CD4-positive, alpha-beta T cell (primary cell): ENCODE measurements at regions not wholly inside any gene's neighbourhood (a gene's known extent, or its start where the extent isn't known, plus 50 kb on each side); places are given as distances from the start of the nearest gene placed in this dataset.

Experiments
- ATAC-seq: fragments of 200-7000 bp; cut with Tn5 transposase; one replicate; pipeline ENCODE4 v1.10.0; 2022; ENCODE audit warnings: mild to moderate bottlenecking; ENCODE audit not compliant: poor library complexity
- CTCF ChIA-PET: fragments of 350-600 bp; sonication (Branson Sonifier 250); formaldehyde crosslinking; loops from one replicate; lab custom pipeline; 2021; ENCODE audit warnings: antibody characterized with exemption, inconsistent platforms; lab: Charles Lee
- POLR2A ChIA-PET: fragments of 350-600 bp; sonication (Branson Sonifier 250); formaldehyde crosslinking; loops from one replicate; lab custom pipeline; 2021; ENCODE audit warnings: antibody characterized with exemption, inconsistent platforms; lab: Charles Lee
- DNase-seq, 14 experiments: peaks; one replicate each; pipeline ENCODE4 v3.0.0-alpha.2; 2013 to 2020; ENCODE audit warnings: mixed read lengths in 2 of 14
- H3K27ac ChIP-seq, 2 donors: one replicate each; pipeline versions ENCODE4 v1.5.1 to v1.7.0; 2013; ENCODE audit warnings: low read length in 2 of 2, low read depth in 1 of 2, mild to moderate bottlenecking in 1 of 2
- H3K27me3 ChIP-seq, 2 experiments: 1 replicate in 1 of 2; 2 replicates in 1 of 2; pipeline versions ENCODE4 v1.6.1 to v1.7.0; 2013; ENCODE audit warnings: low read length in 2 of 2, control low read depth in 1 of 2, mild to moderate bottlenecking in 1 of 2, moderate library complexity in 1 of 2; ENCODE audit not compliant: insufficient read depth in 2 of 2, control insufficient read depth in 1 of 2
- H3K36me3 ChIP-seq: one replicate; pipeline ENCODE4 v1.6.1; 2013; ENCODE audit warnings: low read length, control low read depth; ENCODE audit not compliant: insufficient read depth
- H3K4me1 ChIP-seq: one replicate; pipeline ENCODE4 v1.6.1; 2013; ENCODE audit warnings: low read length, control low read depth; ENCODE audit not compliant: insufficient read depth
- H3K4me3 ChIP-seq: one replicate; pipeline ENCODE4 v1.5.1; 2013; ENCODE audit warnings: mild to moderate bottlenecking, low read length, moderate library complexity
- H3K9me3 ChIP-seq, 2 experiments: 1 replicate in 1 of 2; 2 replicates in 1 of 2; pipeline versions ENCODE4 v1.6.1 to v1.7.0; 2013; ENCODE audit warnings: low read length in 2 of 2, mild to moderate bottlenecking in 2 of 2, control low read depth in 1 of 2, moderate library complexity in 1 of 2; ENCODE audit not compliant: control insufficient read depth in 1 of 2, insufficient read depth in 1 of 2
- H3K27ac Mint-ChIP-seq: one replicate; pipeline ENCODE4 v1.8.0; 2020; ENCODE audit warnings: mixed read lengths
- H3K27me3 Mint-ChIP-seq: one replicate; pipeline ENCODE4 v1.8.0; 2021; ENCODE audit warnings: mixed read lengths
- H3K36me3 Mint-ChIP-seq: one replicate; pipeline ENCODE4 v1.8.0; 2021; ENCODE audit warnings: low read depth, mixed read lengths
- H3K4me1 Mint-ChIP-seq: one replicate; pipeline ENCODE4 v1.8.0; 2021; ENCODE audit warnings: low read depth, mixed read lengths
- H3K4me3 Mint-ChIP-seq: one replicate; pipeline ENCODE4 v1.8.0; 2020; ENCODE audit warnings: mild to moderate bottlenecking, mixed read lengths
- H3K9me3 Mint-ChIP-seq: one replicate; pipeline ENCODE4 v1.8.0; 2020; ENCODE audit warnings: mixed read lengths
- intact Hi-C, 2 experiments: fragments of 100-400 bp; cut with DNase I in 1 of 2; cut with micrococcal nuclease in 1 of 2; formaldehyde crosslinking; loops; one replicate each; pipeline versions ENCODE4 v1.15.1 to v1.9.0; 2023 to 2025; cut with DNase I, micrococcal nuclease
- TF ChIP-seq, protein P1 (sequence below): fragments of 200-600 bp; IDR thresholded peaks from one replicate; pipeline ENCODE4 v1.8.0; 2022; ENCODE audit warnings: antibody characterized with exemption, mild to moderate bottlenecking

DNA sequence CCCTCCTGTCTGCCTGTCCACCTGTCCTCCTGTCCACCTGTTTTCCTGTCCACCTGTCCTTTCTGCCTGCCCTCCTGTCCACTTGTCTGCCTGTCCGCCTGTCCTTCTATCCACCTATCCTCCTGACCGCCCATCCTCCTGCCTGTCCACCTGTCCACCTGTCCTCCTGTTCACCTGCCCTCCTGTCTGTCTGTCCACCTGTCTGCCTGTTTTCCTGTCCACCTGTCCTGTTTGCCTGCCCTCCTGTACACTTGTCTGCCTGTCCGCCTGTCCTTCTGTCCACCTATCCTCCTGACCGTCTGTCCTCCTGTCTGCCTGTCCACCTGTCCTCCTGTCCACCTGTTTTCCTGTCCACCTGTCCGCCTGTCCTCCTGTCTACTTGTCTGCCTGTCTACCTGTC is 682.8 kb downstream of the TBC1D22A start:
- Histone ChIP-seq H3K4me1 (no peaks in the 10 kb centered on the region), H3K27ac (no peak overlapping the region), H3K4me3 (no peak overlapping the region), H3K9me3 (peaks cover 6 to 47% of the 10 kb centered on the region in 2 experiments), H3K27me3 (peaks cover 0 to 2% of the 10 kb centered on the region in 2 experiments), H3K36me3 (no peaks in the 10 kb centered on the region)
- ChIA-PET CTCF (no interaction called here), POLR2A (no interaction called here)
- intact Hi-C loops, result no loop called here
- H3K9me3 Mint-ChIP-seq, result peaks cover 3% of the 10 kb centered on the region
- DNase-seq, result no peak
- no peak overlapping the region for H3K4me3 Mint-ChIP-seq
- TF ChIP-seq, protein P1, sequence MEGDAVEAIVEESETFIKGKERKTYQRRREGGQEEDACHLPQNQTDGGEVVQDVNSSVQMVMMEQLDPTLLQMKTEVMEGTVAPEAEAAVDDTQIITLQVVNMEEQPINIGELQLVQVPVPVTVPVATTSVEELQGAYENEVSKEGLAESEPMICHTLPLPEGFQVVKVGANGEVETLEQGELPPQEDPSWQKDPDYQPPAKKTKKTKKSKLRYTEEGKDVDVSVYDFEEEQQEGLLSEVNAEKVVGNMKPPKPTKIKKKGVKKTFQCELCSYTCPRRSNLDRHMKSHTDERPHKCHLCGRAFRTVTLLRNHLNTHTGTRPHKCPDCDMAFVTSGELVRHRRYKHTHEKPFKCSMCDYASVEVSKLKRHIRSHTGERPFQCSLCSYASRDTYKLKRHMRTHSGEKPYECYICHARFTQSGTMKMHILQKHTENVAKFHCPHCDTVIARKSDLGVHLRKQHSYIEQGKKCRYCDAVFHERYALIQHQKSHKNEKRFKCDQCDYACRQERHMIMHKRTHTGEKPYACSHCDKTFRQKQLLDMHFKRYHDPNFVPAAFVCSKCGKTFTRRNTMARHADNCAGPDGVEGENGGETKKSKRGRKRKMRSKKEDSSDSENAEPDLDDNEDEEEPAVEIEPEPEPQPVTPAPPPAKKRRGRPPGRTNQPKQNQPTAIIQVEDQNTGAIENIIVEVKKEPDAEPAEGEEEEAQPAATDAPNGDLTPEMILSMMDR, result no peak
- peaks cover 17% of the 10 kb centered on the region for H3K27me3 Mint-ChIP-seq
- H3K27ac Mint-ChIP-seq, result no peak overlapping the region
- ATAC-seq, result no peak
- no peaks in the 10 kb centered on the region for H3K4me1 Mint-ChIP-seq
- no peaks in the 10 kb centered on the region for H3K36me3 Mint-ChIP-seq

DNA sequence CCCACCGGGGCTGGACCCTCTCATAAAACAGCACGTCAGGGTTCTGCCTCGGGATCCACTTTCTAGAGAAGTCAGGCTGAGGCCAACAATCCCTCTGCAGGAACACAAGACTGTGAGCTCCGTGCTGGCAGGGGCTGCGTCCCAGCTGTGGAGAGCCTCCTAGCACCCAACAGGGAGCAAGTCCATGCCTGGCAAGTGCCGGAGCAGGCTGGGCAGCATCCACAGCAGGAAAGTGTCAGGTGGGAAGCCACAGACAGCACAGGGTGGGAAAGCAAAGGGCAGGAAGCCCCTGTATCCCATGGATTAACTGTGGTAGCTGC is 682.3 kb downstream of the TBC1D22A start:
- ATAC-seq (no peak), DNase-seq (no peak)
- intact Hi-C loops, result no loop called here
- ChIA-PET CTCF (no interaction called here), POLR2A (no interaction called here)
- Mint-ChIP-seq H3K4me3 (no peak overlapping the region), H3K9me3 (peaks cover 3% of the 10 kb centered on the region), H3K36me3 (no peaks in the 10 kb centered on the region), H3K27ac (no peak overlapping the region), H3K4me1 (no peaks in the 10 kb centered on the region), H3K27me3 (peaks cover 12% of the 10 kb centered on the region)
- peaks cover 6 to 52% of the 10 kb centered on the region in 2 experiments for H3K9me3 ChIP-seq
- TF ChIP-seq, protein P1, result no peak
- no peaks in the 10 kb centered on the region for H3K36me3 ChIP-seq
- no peak overlapping the region for H3K4me3 ChIP-seq
- H3K27ac ChIP-seq, result no peak overlapping the region
- no peaks in the 10 kb centered on the region for H3K4me1 ChIP-seq
- peaks cover 0 to 2% of the 10 kb centered on the region in 2 experiments for H3K27me3 ChIP-seq

DNA sequence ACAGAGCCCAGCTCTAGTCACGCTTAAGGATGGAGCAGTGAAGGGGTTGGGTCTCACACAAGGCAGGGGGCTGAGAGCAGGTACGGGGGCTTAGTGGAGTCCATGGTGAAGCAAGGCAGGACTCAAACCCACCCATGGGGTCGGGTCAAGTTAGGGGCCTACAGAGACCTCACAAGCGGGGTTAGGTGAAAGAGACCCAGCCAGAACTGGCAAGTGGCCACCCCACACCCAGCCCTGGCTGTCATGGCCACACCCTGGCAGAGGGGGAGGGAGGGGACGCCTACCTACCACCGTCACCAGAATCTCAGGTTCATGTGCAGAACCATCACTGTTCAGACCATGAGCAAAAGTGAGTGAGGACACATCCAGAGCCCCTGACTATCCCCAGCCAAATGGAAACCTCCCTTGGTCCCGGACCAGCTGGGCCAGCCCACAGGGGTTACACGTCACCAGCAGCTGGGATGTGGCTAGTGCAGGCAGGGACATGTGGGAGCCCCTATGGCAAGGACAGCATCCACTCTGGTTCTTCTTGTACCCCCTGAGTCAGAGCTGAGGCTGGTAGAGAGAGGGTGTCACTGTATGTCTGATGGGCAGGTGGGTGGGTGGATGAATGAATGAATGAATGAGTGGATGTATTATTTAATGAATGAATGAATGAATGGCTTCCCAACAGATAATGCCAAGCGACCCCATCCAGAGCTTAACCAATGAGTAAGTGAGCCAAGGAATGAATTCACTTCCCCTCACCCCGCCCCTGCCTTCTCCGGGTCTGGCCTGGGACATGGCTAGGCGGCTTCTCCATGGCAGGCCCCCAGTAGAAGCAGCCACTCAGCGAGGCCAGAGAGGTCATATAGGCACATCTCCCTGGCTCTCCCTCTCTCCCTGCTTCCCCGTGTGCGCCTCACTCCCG is 681.6 kb downstream of the TBC1D22A start:
- no peaks in the 10 kb centered on the region for H3K4me1 ChIP-seq
- no peak for ATAC-seq
- CTCF ChIA-PET, result no interaction called here
- POLR2A ChIA-PET, result no interaction called here
- no peak for DNase-seq
- H3K36me3 ChIP-seq, result no peaks in the 10 kb centered on the region
- TF ChIP-seq, protein P1, result no peak
- Mint-ChIP-seq H3K36me3 (no peaks in the 10 kb centered on the region), H3K4me3 (no peak overlapping the region), H3K9me3 (peaks cover 3% of the 10 kb centered on the region), H3K4me1 (no peaks in the 10 kb centered on the region), H3K27me3 (peaks cover 6% of the 10 kb centered on the region), H3K27ac (no peak overlapping the region)
- H3K9me3 ChIP-seq, result peaks cover 6 to 57% of the 10 kb centered on the region in 2 experiments
- no peak overlapping the region for H3K4me3 ChIP-seq
- intact Hi-C loops, result no loop called here
- no peak overlapping the region for H3K27ac ChIP-seq
- peaks cover 0 to 2% of the 10 kb centered on the region in 2 experiments for H3K27me3 ChIP-seq
